Activated T-helper 2 cell treated with anti-CD3 and anti-CD28 coated beads, Interferon-gamma antibody, Interleukin-2, Interleukin-4, amounts not matched to agents 10 μg/mL and 5 μg/mL and 100 μg/mL, durations not matched to agents 14 hours and 24 hours and 36 hours (primary cell): ENCODE measurements at regions not wholly inside any gene's neighbourhood (a gene's known extent, or its start where the extent isn't known, plus 50 kb on each side); places are given as distances from the start of the nearest gene placed in this dataset.

Experiments used
- DNase-seq: peaks from one replicate; pipeline ENCODE4 v3.0.0; 2021; ENCODE audit warnings: low spot score
- H3K27ac Mint-ChIP-seq: one replicate; pipeline ENCODE4 v1.8.0; 2021; ENCODE audit warnings: mixed read lengths
- H3K27me3 Mint-ChIP-seq: one replicate; pipeline ENCODE4 v1.8.0; 2021; ENCODE audit warnings: low read depth, mixed read lengths
- H3K36me3 Mint-ChIP-seq: one replicate; pipeline ENCODE4 v1.8.0; 2021; ENCODE audit warnings: low read depth, mixed read lengths
- H3K4me1 Mint-ChIP-seq: one replicate; pipeline ENCODE4 v1.8.0; 2021; ENCODE audit warnings: low read depth, mixed read lengths
- H3K4me3 Mint-ChIP-seq: one replicate; pipeline ENCODE4 v1.8.0; 2021; ENCODE audit warnings: low read depth, mild to moderate bottlenecking, moderate library complexity, mixed read lengths
- H3K9me3 Mint-ChIP-seq: one replicate; pipeline ENCODE4 v1.8.0; 2021; ENCODE audit warnings: mixed read lengths
- intact Hi-C: fragments of 100-400 bp; cut with micrococcal nuclease; formaldehyde crosslinking; loops from one replicate; pipeline ENCODE4 v1.15.1; 2023

DNA sequence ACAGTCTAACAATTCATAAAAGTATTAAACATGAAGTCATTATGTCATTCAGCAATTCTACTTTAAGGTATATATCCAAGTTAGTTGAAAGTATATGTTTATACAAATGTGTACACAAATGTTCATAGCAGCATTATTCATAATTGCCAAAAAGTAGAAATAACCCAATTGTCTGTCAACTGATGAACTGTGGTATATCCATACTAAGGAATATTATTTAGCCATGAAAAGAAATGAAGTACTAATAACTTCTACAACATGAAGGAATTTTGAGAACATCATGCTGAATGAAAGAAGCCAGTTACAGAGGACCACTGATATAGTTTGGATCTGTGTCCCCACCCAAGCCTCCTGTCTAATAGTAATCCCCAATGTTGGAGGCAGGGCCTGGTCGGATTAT, 224.3 kb downstream of the SPATA31D1 start:
- Mint-ChIP-seq H3K4me1 (no peaks in the 10 kb centered on the region), H3K27me3 (no peaks in the 10 kb centered on the region), H3K4me3 (no peak overlapping the region), H3K9me3 (peaks cover 29% of the 10 kb centered on the region), H3K36me3 (no peaks in the 10 kb centered on the region), H3K27ac (no peak overlapping the region)
- intact Hi-C loops, result no loop called here
- DNase-seq, result no peak

- intact Hi-C loops, result no loop called here
- Mint-ChIP-seq H3K4me3 (no peak overlapping the region), H3K27me3 (no peaks in the 10 kb centered on the region), H3K36me3 (no peaks in the 10 kb centered on the region), H3K4me1 (no peaks in the 10 kb centered on the region), H3K27ac (no peak overlapping the region), H3K9me3 (peaks cover 24% of the 10 kb centered on the region)
- no peak for DNase-seq
These were observed 227.9 kb downstream of the SPATA31D1 start for GRCh38 chr9:82216435-82216834.

DNA sequence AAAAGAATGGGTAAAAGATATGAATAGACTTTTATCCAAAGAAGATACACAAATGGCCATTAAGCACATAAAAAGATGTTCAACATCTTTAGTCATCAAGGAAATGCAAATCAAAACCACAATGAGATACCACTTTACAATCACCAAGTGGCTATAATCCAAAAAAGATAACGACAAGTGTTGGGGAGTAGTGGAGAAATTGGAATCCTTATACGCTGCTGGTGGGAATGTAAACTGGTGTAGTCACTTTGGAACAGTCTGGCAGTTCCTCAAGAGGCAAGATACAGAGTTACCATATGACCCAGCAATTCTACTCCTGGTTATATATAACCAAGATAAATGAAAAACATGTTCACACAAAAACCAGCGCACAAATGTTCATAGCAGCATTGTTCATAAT, 234.9 kb downstream of the SPATA31D1 start:
- DNase-seq, result no peak
- Mint-ChIP-seq H3K27ac (no peak overlapping the region), H3K4me3 (no peak overlapping the region), H3K9me3 (peaks cover 16% of the 10 kb centered on the region), H3K4me1 (no peaks in the 10 kb centered on the region), H3K36me3 (no peaks in the 10 kb centered on the region), H3K27me3 (no peaks in the 10 kb centered on the region)
- intact Hi-C loops, result no loop called here

DNA sequence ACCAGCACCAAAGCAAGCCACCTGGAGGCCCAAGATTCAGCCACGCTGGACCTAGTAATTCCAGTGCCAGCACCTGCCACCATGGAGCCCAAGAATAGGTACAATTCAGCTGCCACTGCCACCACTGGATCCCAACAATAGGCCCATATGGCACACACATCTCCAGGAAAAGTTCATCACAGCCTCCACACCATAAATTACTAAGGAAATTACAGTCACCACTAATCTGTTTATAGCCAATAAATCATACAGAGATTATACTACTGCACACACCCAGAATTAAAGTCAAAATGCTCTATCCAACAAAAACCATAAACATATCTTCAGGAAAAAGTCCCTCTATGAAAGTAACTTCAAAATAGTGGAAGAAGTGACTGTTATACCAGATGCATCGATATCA, 242.8 kb downstream of the SPATA31D1 start:
- DNase-seq, result no peak
- H3K4me3 Mint-ChIP-seq, result no peak overlapping the region
- no peaks in the 10 kb centered on the region for H3K27me3 Mint-ChIP-seq
- H3K36me3 Mint-ChIP-seq, result no peaks in the 10 kb centered on the region
- intact Hi-C loops, result no loop called here
- H3K27ac Mint-ChIP-seq, result no peak overlapping the region
- peaks cover 49% of the 10 kb centered on the region for H3K9me3 Mint-ChIP-seq
- H3K4me1 Mint-ChIP-seq, result no peaks in the 10 kb centered on the region

- H3K9me3 Mint-ChIP-seq, result peaks cover 38% of the 10 kb centered on the region
- H3K27ac Mint-ChIP-seq, result no peak overlapping the region
- intact Hi-C loops, result no loop called here
- H3K4me3 Mint-ChIP-seq, result no peak overlapping the region
- DNase-seq, result no peak
- H3K36me3 Mint-ChIP-seq, result no peaks in the 10 kb centered on the region
- H3K27me3 Mint-ChIP-seq, result no peaks in the 10 kb centered on the region
- no peaks in the 10 kb centered on the region for H3K4me1 Mint-ChIP-seq
These were observed 245.8 kb downstream of the SPATA31D1 start for GRCh38 chr9:82234160-82234943.

DNA sequence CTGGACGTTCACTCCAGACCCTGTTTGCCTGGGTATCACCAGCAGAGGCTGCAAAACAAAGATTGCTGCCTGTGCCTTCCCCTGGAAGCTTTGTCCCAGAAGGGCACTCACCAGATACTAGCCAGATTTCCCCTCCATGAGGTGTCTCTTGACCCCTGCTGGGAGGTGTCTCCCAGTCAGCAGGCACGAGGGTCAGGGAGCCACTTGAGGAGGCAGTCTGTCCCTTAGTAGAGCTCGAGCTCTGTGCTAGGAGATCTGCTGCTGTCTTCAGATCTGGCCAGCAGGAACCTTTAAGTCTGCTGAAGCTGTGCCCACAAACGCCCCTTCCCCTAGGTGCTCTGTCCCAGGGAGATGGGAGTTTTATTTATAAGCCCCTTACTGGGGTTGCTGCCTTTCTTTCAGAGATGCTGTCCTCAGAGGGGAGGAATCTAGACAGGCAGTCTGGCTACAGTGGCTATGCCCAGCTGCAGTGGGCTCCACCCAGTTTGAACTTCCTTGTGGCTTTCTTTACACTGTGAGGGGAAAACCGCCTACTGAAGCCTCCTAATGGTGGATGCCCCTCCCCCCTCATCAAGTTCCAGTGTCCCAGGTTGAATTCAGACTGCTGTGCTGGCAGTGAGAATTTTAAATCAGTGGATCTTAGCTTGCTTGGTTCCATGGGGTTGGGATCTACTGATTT, 253.9 kb downstream of the SPATA31D1 start:
- H3K27ac Mint-ChIP-seq, result no peak overlapping the region
- peaks cover 40% of the 10 kb centered on the region for H3K9me3 Mint-ChIP-seq
- intact Hi-C loops, result no loop called here

DNA sequence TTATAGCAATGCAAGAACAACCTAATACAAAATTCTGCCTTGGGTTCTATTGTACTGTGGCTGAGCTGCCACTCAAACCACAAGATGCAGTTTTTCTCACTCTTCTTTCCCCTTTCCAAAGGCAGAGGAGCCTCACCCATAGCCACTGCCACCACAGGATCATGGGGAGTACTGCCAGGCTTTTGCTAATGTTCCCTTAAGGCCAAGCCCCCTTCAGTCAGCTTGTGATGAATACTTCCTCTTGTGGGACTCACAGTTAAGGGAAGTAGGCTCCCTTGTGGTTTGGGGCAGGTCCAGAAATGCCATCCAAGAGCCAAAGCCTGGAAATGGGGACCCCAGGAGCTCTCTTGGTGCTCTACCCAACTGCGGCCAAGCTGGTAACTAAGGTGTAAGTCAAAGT, 258.7 kb downstream of the SPATA31D1 start:
- Mint-ChIP-seq H3K4me1 (no peaks in the 10 kb centered on the region), H3K27me3 (no peaks in the 10 kb centered on the region), H3K9me3 (peaks cover 20% of the 10 kb centered on the region), H3K4me3 (no peak overlapping the region), H3K27ac (no peak overlapping the region), H3K36me3 (no peaks in the 10 kb centered on the region)
- no peak for DNase-seq
- intact Hi-C loops, result no loop called here

More for the DNA sequence above, 253.9 kb downstream of the SPATA31D1 start:
- DNase-seq, result no peak
- Mint-ChIP-seq H3K4me3 (no peak overlapping the region), H3K4me1 (no peaks in the 10 kb centered on the region), H3K36me3 (no peaks in the 10 kb centered on the region), H3K27me3 (no peaks in the 10 kb centered on the region)

GRCh38 chr9:82252116-82252515, 263.5 kb downstream of the SPATA31D1 start:
- Mint-ChIP-seq H3K27ac (no peak overlapping the region), H3K27me3 (no peaks in the 10 kb centered on the region), H3K4me3 (no peak overlapping the region), H3K9me3 (peaks cover 17% of the 10 kb centered on the region), H3K36me3 (no peaks in the 10 kb centered on the region), H3K4me1 (no peaks in the 10 kb centered on the region)
- DNase-seq, result no peak
- intact Hi-C loops, result no loop called here

- Mint-ChIP-seq H3K27me3 (no peaks in the 10 kb centered on the region), H3K9me3 (peaks cover 13% of the 10 kb centered on the region), H3K27ac (no peak overlapping the region), H3K36me3 (no peaks in the 10 kb centered on the region), H3K4me1 (no peaks in the 10 kb centered on the region), H3K4me3 (no peak overlapping the region)
- intact Hi-C loops, result no loop called here
- DNase-seq, result no peak
These were observed 266.2 kb downstream of the SPATA31D1 start for GRCh38 chr9:82254646-82255367.

- intact Hi-C loops, result no loop called here
- Mint-ChIP-seq H3K36me3 (no peaks in the 10 kb centered on the region), H3K9me3 (peaks cover 13% of the 10 kb centered on the region), H3K4me1 (no peaks in the 10 kb centered on the region), H3K4me3 (no peak overlapping the region), H3K27ac (no peak overlapping the region), H3K27me3 (no peaks in the 10 kb centered on the region)
- no peak for DNase-seq
These were observed 267.1 kb downstream of the SPATA31D1 start for GRCh38 chr9:82255481-82256176.

GRCh38 chr9:82260691-82261090, 272.1 kb downstream of the SPATA31D1 start:
- Mint-ChIP-seq H3K9me3 (peaks cover 4% of the 10 kb centered on the region), H3K36me3 (no peaks in the 10 kb centered on the region), H3K27me3 (no peaks in the 10 kb centered on the region), H3K4me3 (no peak overlapping the region), H3K27ac (no peak overlapping the region), H3K4me1 (no peaks in the 10 kb centered on the region)
- intact Hi-C loops, result no loop called here
- no peak for DNase-seq

DNA sequence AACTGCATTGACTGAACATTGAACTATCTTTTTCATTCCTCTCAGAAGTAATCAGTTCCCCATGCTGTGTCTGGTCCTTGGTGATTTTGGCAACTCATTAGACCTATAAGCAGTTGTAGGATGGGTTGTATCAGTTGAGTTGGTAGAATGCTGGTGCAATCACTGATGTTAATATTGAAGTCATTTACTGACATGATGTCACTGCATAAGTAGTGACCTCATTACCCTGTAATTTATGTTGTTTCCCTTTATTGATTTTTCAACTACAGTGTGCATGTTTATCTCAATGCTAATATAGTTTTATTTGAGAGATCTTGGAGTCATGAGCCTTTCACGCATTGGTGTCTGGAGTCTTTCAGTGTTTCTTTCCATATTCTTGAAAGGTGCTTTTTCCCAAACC, 275.0 kb downstream of the SPATA31D1 start:
- no peaks in the 10 kb centered on the region for H3K9me3 Mint-ChIP-seq
- no peak overlapping the region for H3K4me3 Mint-ChIP-seq
- H3K27ac Mint-ChIP-seq, result no peak overlapping the region
- intact Hi-C loops, result no loop called here
- no peaks in the 10 kb centered on the region for H3K4me1 Mint-ChIP-seq
- no peak for DNase-seq
- no peaks in the 10 kb centered on the region for H3K36me3 Mint-ChIP-seq
- no peaks in the 10 kb centered on the region for H3K27me3 Mint-ChIP-seq
